ENCODE measurements at regions not wholly inside any gene's neighbourhood (a gene's known extent, or its start where the extent isn't known, plus 50 kb on each side); places are given as distances from the start of the nearest gene placed in this dataset.

GRCh38 chr12:91870872-91871707 lies 274.6 kb downstream of the BTG1 start:
- Histone ChIP-seq H3K9me3 (ENCODE audit: control insufficient read depth, low read length) (no peaks in the 10 kb centered on the region), H3K27me3 (ENCODE audit: control insufficient read depth, insufficient read depth) (no peaks in the 10 kb centered on the region), H3K4me3 (ENCODE audit: low read length) (no peak overlapping the region), H3K4me1 (ENCODE audit: control insufficient read depth, insufficient read depth, low read length) (no peaks in the 10 kb centered on the region), H3K27ac (ENCODE audit: low read length) (no peak overlapping the region)
- ATAC-seq: no peak
- DNase-seq: no peak
- intact Hi-C loops (cut with DNase I): no loop called here
- 92% methylated on average over 9 of the region's 9 CpGs for WGBS

- Histone ChIP-seq H3K9me3 (ENCODE audit: control insufficient read depth, low read length) (no peaks in the 10 kb centered on the region), H3K4me3 (ENCODE audit: low read length) (no peak overlapping the region), H3K4me1 (ENCODE audit: control insufficient read depth, insufficient read depth, low read length) (no peaks in the 10 kb centered on the region), H3K27ac (ENCODE audit: low read length) (no peak overlapping the region), H3K27me3 (ENCODE audit: control insufficient read depth, insufficient read depth) (no peaks in the 10 kb centered on the region)
- no peak for ATAC-seq
- 91% methylated on average over 4 of the region's 4 CpGs for WGBS
- no peak for DNase-seq
- intact Hi-C loops (cut with DNase I): no loop called here
Measured at GRCh38 chr12:91868054-91868453, 277.6 kb downstream of the BTG1 start.

GRCh38 chr12:91866566-91866965 lies 279.1 kb downstream of the BTG1 start:
- no peak overlapping the region for H3K27ac ChIP-seq (ENCODE audit: low read length)
- ATAC-seq (no peak), DNase-seq (no peak)
- H3K9me3 ChIP-seq (ENCODE audit: control insufficient read depth, low read length): no peaks in the 10 kb centered on the region
- no peaks in the 10 kb centered on the region for H3K27me3 ChIP-seq (ENCODE audit: control insufficient read depth, insufficient read depth)
- H3K4me1 ChIP-seq (ENCODE audit: control insufficient read depth, insufficient read depth, low read length): no peaks in the 10 kb centered on the region
- H3K4me3 ChIP-seq (ENCODE audit: low read length): no peak overlapping the region
- WGBS: 79% methylated on average over 5 of the region's 5 CpGs
- intact Hi-C loops (cut with DNase I): no loop called here

GRCh38 chr12:91863702-91864101 lies 281.9 kb downstream of the BTG1 start:
- ATAC-seq (no peak), DNase-seq (no peak)
- no peak overlapping the region for H3K4me3 ChIP-seq (ENCODE audit: low read length)
- no peaks in the 10 kb centered on the region for H3K27me3 ChIP-seq (ENCODE audit: control insufficient read depth, insufficient read depth)
- WGBS: 84% methylated on average over 3 of the region's 3 CpGs
- H3K27ac ChIP-seq (ENCODE audit: low read length): no peak overlapping the region
- H3K9me3 ChIP-seq (ENCODE audit: control insufficient read depth, low read length): no peaks in the 10 kb centered on the region
- intact Hi-C loops (cut with DNase I): no loop called here
- H3K4me1 ChIP-seq (ENCODE audit: control insufficient read depth, insufficient read depth, low read length): no peaks in the 10 kb centered on the region

- intact Hi-C loops (cut with DNase I): no loop called here
- no peak overlapping the region for H3K27ac ChIP-seq (ENCODE audit: low read length)
- 94% methylated on average over 1 of the region's 1 CpG for WGBS
- no peak overlapping the region for H3K4me3 ChIP-seq (ENCODE audit: low read length)
- no peaks in the 10 kb centered on the region for H3K4me1 ChIP-seq (ENCODE audit: control insufficient read depth, insufficient read depth, low read length)
- DNase-seq: no peak
- H3K9me3 ChIP-seq (ENCODE audit: control insufficient read depth, low read length): no peaks in the 10 kb centered on the region
- ATAC-seq: no peak
- no peaks in the 10 kb centered on the region for H3K27me3 ChIP-seq (ENCODE audit: control insufficient read depth, insufficient read depth)
Measured at GRCh38 chr12:91861554-91861953, 284.1 kb downstream of the BTG1 start.

- Histone ChIP-seq H3K27me3 (ENCODE audit: control insufficient read depth, insufficient read depth) (no peaks in the 10 kb centered on the region), H3K9me3 (ENCODE audit: control insufficient read depth, low read length) (no peaks in the 10 kb centered on the region), H3K4me3 (ENCODE audit: low read length) (no peak overlapping the region), H3K27ac (ENCODE audit: low read length) (no peak overlapping the region), H3K4me1 (ENCODE audit: control insufficient read depth, insufficient read depth, low read length) (no peaks in the 10 kb centered on the region)
- no peak for DNase-seq
- ATAC-seq: no peak
- 94% methylated on average over 2 of the region's 2 CpGs for WGBS
- intact Hi-C loops (cut with DNase I): no loop called here
Measured at GRCh38 chr12:91859347-91859746, 286.3 kb downstream of the BTG1 start.

GRCh38 chr12:91857813-91858542 lies 287.7 kb downstream of the BTG1 start:
- ATAC-seq: no peak
- Histone ChIP-seq H3K4me3 (ENCODE audit: low read length) (no peak overlapping the region), H3K4me1 (ENCODE audit: control insufficient read depth, insufficient read depth, low read length) (no peaks in the 10 kb centered on the region), H3K27ac (ENCODE audit: low read length) (no peak overlapping the region), H3K27me3 (ENCODE audit: control insufficient read depth, insufficient read depth) (no peaks in the 10 kb centered on the region), H3K9me3 (ENCODE audit: control insufficient read depth, low read length) (no peaks in the 10 kb centered on the region)
- WGBS: 98% methylated on average over 3 of the region's 3 CpGs
- no peak for DNase-seq
- intact Hi-C loops (cut with DNase I): no loop called here

GRCh38 chr12:91854725-91855124 lies 290.9 kb downstream of the BTG1 start:
- DNase-seq: no peak
- H3K4me1 ChIP-seq (ENCODE audit: control insufficient read depth, insufficient read depth, low read length): no peaks in the 10 kb centered on the region
- no peaks in the 10 kb centered on the region for H3K27me3 ChIP-seq (ENCODE audit: control insufficient read depth, insufficient read depth)
- no peak overlapping the region for H3K27ac ChIP-seq (ENCODE audit: low read length)
- 0% methylated on average over 1 of the region's 1 CpG for WGBS
- ATAC-seq: peak; percentile 64
- H3K9me3 ChIP-seq (ENCODE audit: control insufficient read depth, low read length): no peaks in the 10 kb centered on the region
- H3K4me3 ChIP-seq (ENCODE audit: low read length): no peak overlapping the region
- intact Hi-C loops (cut with DNase I): no loop called here

- DNase-seq: no peak
- H3K27ac ChIP-seq (ENCODE audit: low read length): no peak overlapping the region
- H3K27me3 ChIP-seq (ENCODE audit: control insufficient read depth, insufficient read depth): no peaks in the 10 kb centered on the region
- no peak for ATAC-seq
- no peaks in the 10 kb centered on the region for H3K9me3 ChIP-seq (ENCODE audit: control insufficient read depth, low read length)
- no peak overlapping the region for H3K4me3 ChIP-seq (ENCODE audit: low read length)
- H3K4me1 ChIP-seq (ENCODE audit: control insufficient read depth, insufficient read depth, low read length): no peaks in the 10 kb centered on the region
- intact Hi-C loops (cut with DNase I): no loop called here
- 88% methylated on average over 5 of the region's 5 CpGs for WGBS
Measured at GRCh38 chr12:91853350-91854127, 292.1 kb downstream of the BTG1 start.

GRCh38 chr12:91852634-91853033 lies 293.0 kb downstream of the BTG1 start:
- Histone ChIP-seq H3K4me1 (ENCODE audit: control insufficient read depth, insufficient read depth, low read length) (no peaks in the 10 kb centered on the region), H3K4me3 (ENCODE audit: low read length) (no peak overlapping the region), H3K27ac (ENCODE audit: low read length) (no peak overlapping the region), H3K27me3 (ENCODE audit: control insufficient read depth, insufficient read depth) (no peaks in the 10 kb centered on the region), H3K9me3 (ENCODE audit: control insufficient read depth, low read length) (no peaks in the 10 kb centered on the region)
- DNase-seq (no peak), ATAC-seq (no peak)
- WGBS: 89% methylated on average over 2 of the region's 2 CpGs
- intact Hi-C loops (cut with DNase I): no loop called here
